AG10803 (cell line): ENCODE measurements at regions not wholly inside any gene's neighbourhood (a gene's known extent, or its start where the extent isn't known, plus 50 kb on each side); places are given as distances from the start of the nearest gene placed in this dataset.

ENCODE experiments used
- DNase-seq: peaks from one replicate; pipeline ENCODE4 v3.0.0; 2010; ENCODE audit warnings: low read depth
- H3K4me3 ChIP-seq: 2 replicates; pipeline ENCODE4 v1.5.1; 2011; ENCODE audit warnings: mild to moderate bottlenecking, low read length, control low read depth
- TF ChIP-seq, protein P1 (sequence below): conservative IDR thresholded peaks from 2 replicates; pipeline ENCODE4 v1.5.1; 2011; ENCODE audit warnings: mild to moderate bottlenecking, low read length, control low read depth, inconsistent platforms

DNA sequence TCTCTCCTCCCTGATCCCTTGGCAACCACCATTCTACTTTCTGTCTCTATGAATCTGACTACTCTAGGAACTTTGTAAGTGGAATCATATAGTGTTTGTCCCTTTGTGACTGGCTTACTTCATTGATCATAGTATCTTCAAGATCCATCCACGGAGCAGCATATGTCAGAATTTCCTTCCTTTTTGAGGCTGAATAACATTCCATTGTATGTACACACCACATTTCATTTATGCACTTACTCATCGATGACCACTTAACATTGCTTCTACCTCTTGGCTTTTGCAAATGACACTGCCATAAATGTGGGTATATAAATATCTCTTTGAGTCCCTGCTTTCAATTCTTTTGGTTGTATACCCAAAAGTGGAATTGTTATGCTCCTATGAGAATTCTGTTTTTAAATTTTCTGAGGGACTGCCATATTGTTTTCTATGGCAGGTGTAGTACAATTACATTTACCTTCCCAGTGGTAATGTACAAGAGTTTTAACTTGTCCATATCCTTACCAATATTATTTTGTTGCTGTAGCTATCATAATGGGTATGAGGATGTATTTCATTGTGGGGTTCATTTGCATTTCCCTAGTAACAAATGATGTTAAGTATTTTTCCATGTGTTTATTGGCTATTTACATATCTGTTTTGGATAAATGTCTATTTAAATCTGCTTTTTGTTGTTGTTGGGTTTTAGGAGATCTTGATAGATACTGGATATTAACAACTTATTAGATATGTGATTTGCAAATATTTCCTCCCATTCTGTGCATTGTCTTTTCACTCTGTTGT is 466.1 kb downstream of the C4orf33 start:
- DNase-seq: no peak
- TF ChIP-seq, protein P1, sequence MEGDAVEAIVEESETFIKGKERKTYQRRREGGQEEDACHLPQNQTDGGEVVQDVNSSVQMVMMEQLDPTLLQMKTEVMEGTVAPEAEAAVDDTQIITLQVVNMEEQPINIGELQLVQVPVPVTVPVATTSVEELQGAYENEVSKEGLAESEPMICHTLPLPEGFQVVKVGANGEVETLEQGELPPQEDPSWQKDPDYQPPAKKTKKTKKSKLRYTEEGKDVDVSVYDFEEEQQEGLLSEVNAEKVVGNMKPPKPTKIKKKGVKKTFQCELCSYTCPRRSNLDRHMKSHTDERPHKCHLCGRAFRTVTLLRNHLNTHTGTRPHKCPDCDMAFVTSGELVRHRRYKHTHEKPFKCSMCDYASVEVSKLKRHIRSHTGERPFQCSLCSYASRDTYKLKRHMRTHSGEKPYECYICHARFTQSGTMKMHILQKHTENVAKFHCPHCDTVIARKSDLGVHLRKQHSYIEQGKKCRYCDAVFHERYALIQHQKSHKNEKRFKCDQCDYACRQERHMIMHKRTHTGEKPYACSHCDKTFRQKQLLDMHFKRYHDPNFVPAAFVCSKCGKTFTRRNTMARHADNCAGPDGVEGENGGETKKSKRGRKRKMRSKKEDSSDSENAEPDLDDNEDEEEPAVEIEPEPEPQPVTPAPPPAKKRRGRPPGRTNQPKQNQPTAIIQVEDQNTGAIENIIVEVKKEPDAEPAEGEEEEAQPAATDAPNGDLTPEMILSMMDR: no peak
- H3K4me3 ChIP-seq: no peak overlapping the region

GRCh38 chr4:129565214-129565613 is 469.3 kb downstream of the C4orf33 start:
- H3K4me3 ChIP-seq: no peak overlapping the region
- DNase-seq: no peak
- TF ChIP-seq, protein P1: no peak

DNA sequence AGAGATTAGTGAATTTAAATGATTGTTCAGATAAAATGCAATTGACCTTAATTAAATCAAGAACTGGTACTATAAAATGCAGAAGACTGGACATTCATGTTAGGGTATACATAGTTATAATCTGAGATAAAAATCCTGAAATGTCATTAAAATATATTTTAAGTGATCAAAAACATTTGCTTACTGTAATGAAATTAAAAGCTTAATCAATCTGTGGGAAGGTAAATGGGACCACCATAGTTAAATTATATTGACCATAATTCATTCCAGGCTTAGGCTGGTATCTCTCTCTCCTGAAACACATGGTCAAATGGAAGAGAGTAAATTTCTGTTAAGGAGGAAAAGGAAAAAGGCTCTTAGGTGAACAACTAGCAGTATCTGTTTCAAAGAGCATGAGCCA is 474.4 kb downstream of the C4orf33 start:
- no peak for DNase-seq
- no peak overlapping the region for H3K4me3 ChIP-seq
- TF ChIP-seq, protein P1: no peak

- H3K4me3 ChIP-seq: no peak overlapping the region
- no peak for DNase-seq
- TF ChIP-seq, protein P1: no peak
These were observed 482.4 kb downstream of the C4orf33 start for GRCh38 chr4:129578336-129578735.

DNA sequence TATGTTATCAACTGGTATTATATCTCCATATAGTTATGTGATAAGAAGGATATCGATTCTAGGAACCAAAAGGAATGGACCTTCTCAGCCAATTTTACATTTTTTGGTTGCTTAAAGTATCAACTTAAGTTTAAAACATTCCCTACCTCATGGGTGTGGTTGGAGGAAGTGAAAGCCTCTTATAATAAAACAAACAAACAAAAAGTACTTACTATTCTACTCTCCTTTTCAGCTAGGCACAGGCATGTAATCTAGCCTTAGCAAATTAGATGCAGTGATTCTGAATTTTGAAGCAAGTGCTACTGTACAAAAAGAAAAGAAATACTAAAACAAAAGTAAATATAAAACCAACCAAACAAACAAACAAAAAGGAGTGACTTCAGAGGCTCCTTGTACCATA is 485.4 kb downstream of the C4orf33 start:
- no peak overlapping the region for H3K4me3 ChIP-seq
- no peak for DNase-seq
- TF ChIP-seq, protein P1: no peak

- DNase-seq: peak; percentile 0
- TF ChIP-seq, protein P1: no peak
- H3K4me3 ChIP-seq: no peak overlapping the region
These were observed 487.9 kb downstream of the C4orf33 start for GRCh38 chr4:129583868-129584267.

GRCh38 chr4:129598582-129598981 is 502.6 kb downstream of the C4orf33 start:
- no peak overlapping the region for H3K4me3 ChIP-seq
- TF ChIP-seq, protein P1: no peak
- DNase-seq: no peak
